Neural cell (in vitro differentiated cells): ENCODE measurements at regions not wholly inside any gene's neighbourhood (a gene's known extent, or its start where the extent isn't known, plus 50 kb on each side); places are given as distances from the start of the nearest gene placed in this dataset.

Experiments
- CTCF ChIP-seq: fragments of 450-650 bp; IDR thresholded peaks from 2 replicates; pipeline ENCODE4 v1.5.1; 2014; ENCODE audit warnings: antibody characterized with exemption, mild to moderate bottlenecking, moderate library complexity; ENCODE audit not compliant: poor library complexity, severe bottlenecking
- EP300 ChIP-seq: fragments of 450-650 bp; conservative IDR thresholded peaks from 2 replicates; pipeline ENCODE4 v1.6.1; 2014; ENCODE audit warnings: antibody characterized with exemption, mild to moderate bottlenecking, moderate library complexity; ENCODE audit not compliant: poor library complexity, severe bottlenecking
- EZH2 ChIP-seq: fragments of 200-600, 300-800 bp; shearing (Covaris generic), sonication (generic); IDR thresholded peaks from 2 replicates; pipeline ENCODE4 v1.6.1; 2014; ENCODE audit warnings: antibody characterized with exemption, low read length, borderline replicate concordance, mild to moderate bottlenecking; ENCODE audit not compliant: insufficient read depth, poor library complexity, severe bottlenecking
- RAD21 ChIP-seq: fragments of 450-650 bp; conservative IDR thresholded peaks from 2 replicates; pipeline ENCODE4 v1.6.1; 2014; ENCODE audit warnings: antibody characterized with exemption, mild to moderate bottlenecking, moderate library complexity
- SMC3 ChIP-seq: fragments of 450-650 bp; conservative IDR thresholded peaks from 2 replicates; pipeline ENCODE4 v1.6.1; 2014; ENCODE audit warnings: antibody characterized with exemption, mild to moderate bottlenecking, moderate library complexity; ENCODE audit not compliant: poor library complexity

GRCh38 chr6:54541541-54541940 is 233.3 kb downstream of the TINAG start:
- TF ChIP-seq CTCF (no peak), EP300 (no peak), EZH2 (no peak), SMC3 (no peak), RAD21 (no peak)
